T-helper 2 cell (primary cell): ENCODE measurements at regions not wholly inside any gene's neighbourhood (a gene's known extent, or its start where the extent isn't known, plus 50 kb on each side); places are given as distances from the start of the nearest gene placed in this dataset.
A peak's percentile ranks its signal among the peaks of the same experiment; 100 is the strongest.

Experiments used
- DNase-seq, 5 experiments: peaks; one replicate each; pipeline versions ENCODE4 v3.0.0 to v3.0.0-alpha.2; 2012 to 2022

GRCh38 chrX:151239751-151240150, 63.4 kb downstream of the GPR50 start:
- DNase-seq = no peak

- no peak for DNase-seq
Observed at GRCh38 chrX:151240237-151240636, 63.9 kb downstream of the GPR50 start.

- DNase-seq = no peak
Observed at GRCh38 chrX:151268836-151269235, 92.5 kb downstream of the GPR50 start.

- no peak for DNase-seq
Observed at GRCh38 chrX:151279161-151279560, 102.8 kb downstream of the GPR50 start.

- no peak for DNase-seq
Observed at GRCh38 chrX:151287954-151288353, 109.1 kb upstream of the VMA21 start.

GRCh38 chrX:151323054-151323453, 74.0 kb upstream of the VMA21 start:
- DNase-seq = no peak

GRCh38 chrX:151336809-151337208, 60.2 kb upstream of the VMA21 start:
- no peak for DNase-seq

GRCh38 chrX:151346931-151347543, 50.0 kb upstream of the VMA21 start:
- peak in 1 of 5 experiments; percentile 43 for DNase-seq
